SW 1271 (cell line): ENCODE measurements at regions not wholly inside any gene's neighbourhood (a gene's known extent, or its start where the extent isn't known, plus 50 kb on each side); places are given as distances from the start of the nearest gene placed in this dataset.
"Not testable (repeated sequence)": the region's sequence is repeated elsewhere in the genome, so short reads cannot be mapped to it uniquely, and the experiment has no call there.

ENCODE experiments used
- DNase-seq, 2 experiments: peaks; one replicate each; lab custom pipeline; 2025; lab: John Stamatoyannopoulos, UW

DNA sequence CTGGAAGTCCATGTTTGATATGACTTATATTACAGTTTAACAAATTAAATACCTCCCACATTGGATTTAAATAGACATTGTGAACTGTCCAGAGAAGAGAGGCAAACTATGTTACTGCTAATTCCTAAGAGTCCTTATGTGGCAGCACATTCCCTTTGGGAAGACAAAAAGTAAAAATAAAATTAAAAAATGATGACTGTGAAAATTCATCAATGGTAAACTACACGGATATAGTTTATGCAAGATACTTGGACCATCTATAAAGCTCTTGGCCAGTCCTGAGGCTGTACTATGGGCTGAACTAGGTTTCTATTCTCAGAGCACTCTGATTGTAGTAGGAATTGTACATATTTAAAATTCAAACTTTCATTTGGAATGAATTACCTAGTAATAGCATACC is 206.4 kb downstream of the LRRK2 start:
- no peak for DNase-seq

GRCh38 chr12:40435251-40435650 is 210.5 kb downstream of the LRRK2 start:
- no peak for DNase-seq

- no peak for DNase-seq
These were observed 211.2 kb downstream of the LRRK2 start for GRCh38 chr12:40435951-40436350.

DNA sequence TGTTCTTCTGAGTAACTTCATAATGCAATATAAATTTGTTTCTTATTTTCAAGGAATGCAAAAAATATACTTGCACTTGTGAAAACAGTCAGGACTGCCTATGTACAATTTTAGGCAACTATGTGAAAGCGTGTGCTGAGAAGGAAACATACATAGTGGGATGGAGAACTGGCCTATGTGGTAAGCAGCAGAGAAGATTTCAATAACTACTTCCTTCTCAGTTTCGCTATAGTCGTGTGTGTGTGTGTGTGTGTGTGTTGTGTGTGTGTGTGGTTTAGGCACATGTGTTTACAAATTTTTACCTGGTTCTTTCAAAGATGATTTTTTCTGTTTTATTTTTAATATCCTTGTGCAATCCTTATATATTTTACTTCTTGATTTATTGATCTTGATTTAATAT is 211.8 kb downstream of the LRRK2 start:
- DNase-seq, result no peak

- DNase-seq, result no peak
These were observed 215.1 kb downstream of the LRRK2 start for GRCh38 chr12:40439771-40440492.

GRCh38 chr12:40444174-40444573 is 219.4 kb downstream of the LRRK2 start:
- DNase-seq, result no peak

DNA sequence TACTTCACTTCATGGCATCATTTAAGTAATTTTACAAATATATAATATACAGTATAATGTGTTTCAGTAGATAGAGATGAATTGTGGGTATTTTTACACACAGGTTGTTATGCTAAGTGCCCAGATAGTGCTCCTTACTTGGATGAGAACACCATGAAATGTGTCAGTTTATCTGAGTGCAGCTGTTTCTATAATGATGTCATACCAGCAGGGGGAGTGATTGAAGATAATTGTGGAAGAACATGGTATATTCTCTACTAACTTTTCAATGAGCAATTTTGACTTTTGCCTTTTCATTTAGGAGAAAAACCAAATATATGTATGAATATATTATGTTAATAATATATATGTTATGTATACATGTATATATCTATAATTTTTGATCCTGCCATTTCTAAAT is 221.6 kb downstream of the LRRK2 start:
- peak; percentile 10 to 24 for DNase-seq

DNA sequence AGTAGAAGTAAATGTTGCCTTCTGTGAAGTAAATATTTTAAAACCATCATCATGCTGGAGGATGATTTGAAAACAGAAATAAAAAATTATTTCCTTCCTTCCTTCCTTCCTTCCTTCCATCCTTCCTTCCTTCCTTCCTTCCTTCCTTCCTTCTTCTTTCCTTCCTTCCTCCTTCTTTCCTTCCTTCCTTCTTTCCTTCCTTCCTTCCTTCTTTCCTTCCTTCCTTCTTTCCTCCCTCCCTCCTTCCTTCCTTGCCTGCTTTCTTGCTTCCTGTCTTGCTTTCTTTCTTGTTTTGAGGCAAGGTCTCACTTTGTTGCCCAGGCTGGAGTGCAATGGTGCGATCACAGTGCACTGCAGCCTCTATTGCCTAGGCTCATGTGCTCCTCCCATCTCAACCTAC is 223.7 kb downstream of the LRRK2 start:
- DNase-seq, result not testable (repeated sequence)

- DNase-seq, result no peak
These were observed 226.9 kb downstream of the LRRK2 start for GRCh38 chr12:40451661-40452060.

DNA sequence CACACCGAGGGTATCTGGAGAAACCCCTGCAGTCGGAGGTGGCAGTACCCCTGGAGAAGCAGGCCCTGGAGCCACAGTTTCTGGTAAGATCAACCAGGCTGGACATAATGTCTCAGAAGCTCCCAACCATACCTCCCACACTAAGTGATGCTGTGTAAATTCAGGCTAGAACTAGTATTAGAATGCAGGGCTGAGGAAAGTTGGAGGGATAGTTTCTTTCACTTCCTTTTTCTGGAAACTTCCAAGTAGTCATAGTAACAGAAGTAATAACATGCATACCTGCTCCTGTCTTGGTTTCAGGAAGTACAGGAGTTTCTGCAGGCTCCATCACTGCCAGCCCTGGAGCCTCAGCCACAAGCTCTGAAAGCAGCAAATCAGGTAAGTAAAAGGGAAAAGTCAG is 228.1 kb upstream of the CNTN1 start:
- DNase-seq, result no peak

GRCh38 chr12:40469736-40470135 is 222.5 kb upstream of the CNTN1 start:
- no peak for DNase-seq

DNA sequence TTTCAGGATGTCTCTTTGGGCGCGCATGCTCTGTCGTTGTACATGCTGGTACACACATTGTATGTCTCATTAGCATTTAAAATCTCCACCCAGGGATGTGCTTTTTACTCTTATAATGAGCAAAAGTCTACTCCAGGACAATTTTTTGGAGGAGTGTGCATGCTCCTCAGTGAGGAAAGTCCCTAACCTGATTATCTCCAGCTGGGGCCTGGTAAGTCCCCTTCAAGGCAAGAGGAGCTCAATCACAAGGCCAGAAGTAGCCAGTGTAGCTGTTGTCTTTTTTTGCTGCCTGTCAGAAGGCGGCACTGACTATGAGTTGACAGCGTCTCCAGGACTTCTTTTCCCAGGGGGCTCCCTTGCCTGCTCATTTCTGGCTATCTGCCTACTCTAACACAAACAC is 218.3 kb upstream of the CNTN1 start:
- DNase-seq, result no peak

DNA sequence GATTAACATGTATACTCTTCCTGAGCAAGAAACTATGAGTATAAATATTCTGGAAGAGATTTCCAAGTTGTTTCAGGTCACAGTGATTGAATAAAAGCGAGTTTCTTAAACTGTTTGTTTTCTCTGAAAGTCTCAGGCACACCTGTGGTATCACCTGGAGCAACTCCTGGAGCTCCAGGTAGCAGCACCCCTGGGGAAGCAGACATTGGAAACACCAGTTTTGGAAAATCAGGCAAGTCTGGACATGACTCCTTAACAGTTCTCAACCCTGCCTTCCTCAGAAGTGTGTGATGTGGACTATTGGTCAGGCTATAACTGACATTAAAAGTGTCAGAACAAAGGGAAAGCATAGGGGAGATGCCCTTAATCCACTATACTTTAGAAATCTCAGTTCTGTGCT is 217.6 kb upstream of the CNTN1 start:
- DNase-seq, result no peak

- DNase-seq, result no peak
These were observed 192.4 kb upstream of the CNTN1 start for GRCh38 chr12:40499856-40500255.

DNA sequence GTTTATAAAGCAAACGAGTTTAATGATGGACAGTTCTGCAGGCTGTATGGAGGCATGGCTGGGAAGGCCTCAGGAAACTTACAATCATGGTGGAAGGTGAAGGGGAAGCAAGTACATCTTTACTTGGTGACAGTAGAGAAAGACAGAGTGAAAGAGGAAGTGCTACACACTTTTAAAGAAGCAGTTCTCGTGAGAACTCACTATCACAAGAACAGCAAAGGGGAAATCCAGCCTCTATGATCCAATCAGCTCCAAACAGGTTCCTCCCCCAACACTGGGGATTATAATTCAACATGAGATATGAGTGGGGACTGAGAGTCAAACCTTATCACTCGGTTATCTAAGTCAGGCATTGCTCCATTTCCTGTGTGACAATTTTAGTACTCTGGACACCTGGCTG is 189.9 kb upstream of the CNTN1 start:
- no peak for DNase-seq

GRCh38 chr12:40505327-40505726 is 186.9 kb upstream of the CNTN1 start:
- DNase-seq, result no peak

DNA sequence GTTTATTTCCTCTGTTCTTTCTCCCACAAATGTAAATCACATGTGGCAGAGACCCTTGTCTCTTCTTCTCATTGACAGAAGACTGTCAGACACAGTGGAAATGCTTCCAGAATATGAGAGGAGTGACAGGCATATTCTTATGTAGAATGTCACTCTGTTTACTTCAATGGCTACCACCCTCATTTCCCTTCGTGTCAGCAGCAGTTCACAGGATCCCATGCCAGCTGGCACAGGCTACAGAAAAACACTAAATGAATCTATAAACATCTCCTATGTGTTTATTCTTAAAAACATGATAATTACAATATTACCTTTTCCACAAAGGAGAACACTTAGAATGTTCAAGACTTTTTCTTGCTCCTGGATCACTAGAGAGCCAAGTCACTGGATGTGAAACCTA is 183.8 kb upstream of the CNTN1 start:
- DNase-seq, result no peak

DNA sequence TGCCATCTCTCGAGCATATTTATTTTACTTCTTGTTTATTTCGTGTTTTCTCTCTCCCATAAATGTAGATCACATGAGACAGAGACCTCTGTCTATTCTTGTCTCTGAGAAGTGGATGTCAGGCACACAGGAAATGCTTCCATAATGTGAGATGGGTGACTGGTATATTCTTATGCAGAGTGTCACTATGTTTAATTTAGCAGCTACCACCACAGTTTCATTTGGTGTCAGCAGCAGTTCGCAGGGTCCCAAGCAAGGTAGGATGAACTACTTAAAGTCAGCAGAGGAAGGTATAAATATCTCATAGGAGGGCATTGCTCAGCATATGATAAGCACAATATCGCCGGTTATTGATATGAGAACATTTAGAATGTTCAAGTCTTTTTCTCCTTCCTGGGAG is 180.9 kb upstream of the CNTN1 start:
- DNase-seq, result no peak

GRCh38 chr12:40515041-40515816 is 177.0 kb upstream of the CNTN1 start:
- no peak for DNase-seq

DNA sequence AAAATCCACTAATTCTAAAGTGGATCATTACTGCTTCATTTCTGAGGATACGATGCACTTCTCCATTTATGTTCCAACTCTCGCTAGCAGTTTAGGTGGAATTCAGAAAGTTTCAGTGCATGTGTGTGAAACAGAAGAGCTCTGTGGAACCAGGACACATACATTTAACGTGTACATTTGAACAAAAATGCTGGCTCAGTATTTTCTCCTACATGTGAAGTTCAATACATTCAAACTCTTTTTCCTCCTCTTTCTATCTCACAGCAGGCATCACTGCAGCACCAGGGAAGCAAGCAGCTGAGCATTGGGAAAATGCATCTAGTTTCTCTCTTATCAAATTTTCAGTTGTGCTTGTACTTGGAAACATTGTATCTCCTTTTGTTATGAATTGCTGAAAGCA is 169.4 kb upstream of the CNTN1 start:
- no peak for DNase-seq

DNA sequence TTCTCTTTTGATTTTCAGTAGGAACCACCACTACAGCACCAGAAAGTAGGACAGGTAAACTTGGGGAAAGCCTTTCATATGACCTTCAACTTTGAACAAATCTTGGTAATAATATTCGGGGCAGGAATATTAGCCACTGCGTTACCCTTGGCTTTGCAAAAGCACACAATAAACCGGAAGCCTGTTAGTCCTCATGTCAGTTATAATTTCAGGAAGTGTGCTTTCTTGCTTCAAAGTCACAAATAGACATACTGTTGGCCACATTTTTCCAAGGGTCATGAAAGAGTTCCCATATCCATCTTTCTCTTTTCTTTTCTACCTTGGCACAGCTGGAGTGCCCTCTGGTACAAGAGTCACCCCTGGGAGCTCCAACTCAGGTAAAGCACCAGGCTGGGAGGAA is 167.2 kb upstream of the CNTN1 start:
- no peak for DNase-seq

DNA sequence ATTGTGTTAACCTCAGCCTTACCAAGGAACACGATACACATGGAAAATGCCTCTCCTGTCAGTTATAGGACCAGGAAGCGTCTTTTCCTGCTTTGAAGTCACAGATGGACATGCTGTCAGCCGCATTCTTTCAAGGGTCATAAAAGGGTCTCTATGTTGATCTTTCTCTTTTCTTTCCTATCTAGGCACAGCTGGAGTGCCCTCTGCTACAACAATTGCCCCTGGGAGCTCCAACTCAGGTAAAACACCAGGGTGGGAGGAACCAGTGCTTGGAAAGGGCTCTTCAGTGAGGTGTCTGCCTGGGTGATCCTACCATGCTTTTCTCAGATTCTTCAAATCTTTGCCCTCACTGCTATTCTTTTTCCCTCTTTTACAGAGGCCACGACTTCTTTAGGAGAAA is 157.4 kb upstream of the CNTN1 start:
- no peak for DNase-seq

- no peak for DNase-seq
These were observed 140.8 kb upstream of the CNTN1 start for GRCh38 chr12:40551466-40551865.

DNA sequence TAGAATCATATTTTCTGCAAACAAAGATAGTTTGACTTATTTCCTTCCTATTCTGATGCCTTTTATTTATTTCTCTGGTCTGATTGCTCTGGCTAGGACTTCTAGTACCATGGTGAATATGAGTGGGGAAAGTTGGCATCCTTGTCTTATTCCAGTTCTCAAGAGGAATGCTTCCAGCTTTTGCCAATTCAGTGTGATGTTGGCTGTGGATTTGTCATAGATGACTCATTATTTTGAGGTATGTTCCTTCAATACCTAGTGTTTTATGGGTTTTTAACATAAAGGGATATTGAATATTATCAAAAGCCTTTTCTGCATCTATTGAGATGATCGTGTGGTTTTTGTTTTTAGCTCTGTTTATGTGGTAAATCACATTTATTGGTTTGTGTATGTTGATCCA is 139.4 kb upstream of the CNTN1 start:
- no peak for DNase-seq
